ENCODE measurements at regions not wholly inside any gene's neighbourhood (a gene's known extent, or its start where the extent isn't known, plus 50 kb on each side); places are given as distances from the start of the nearest gene placed in this dataset.

DNA sequence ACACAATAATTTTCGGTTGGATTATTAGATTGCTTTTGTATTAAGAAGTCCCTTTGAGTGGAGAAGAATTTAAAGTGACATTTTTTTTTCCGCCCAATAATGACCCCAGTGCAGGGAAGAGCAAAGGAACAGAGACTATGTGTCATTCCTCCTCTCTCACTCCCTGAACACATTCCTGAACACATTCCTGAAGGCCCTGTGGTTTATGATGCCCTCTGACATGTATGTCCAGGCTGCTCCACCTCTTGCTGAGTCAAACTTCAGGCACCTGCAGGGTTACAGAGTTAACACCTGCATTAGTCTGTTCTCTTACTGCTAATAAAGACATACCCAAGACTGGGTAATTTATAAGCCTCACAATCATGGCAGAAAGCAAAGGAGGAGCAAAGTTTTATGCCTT is 704.0 kb upstream of the LRRN3 start (continued):
- no peak for TF ChIP-seq BCL11A (tag by site-specific recombination; IDR thresholded peaks at IDR 0.05; ENCODE audit: low read depth)
- TF ChIP-seq, protein P1, sequence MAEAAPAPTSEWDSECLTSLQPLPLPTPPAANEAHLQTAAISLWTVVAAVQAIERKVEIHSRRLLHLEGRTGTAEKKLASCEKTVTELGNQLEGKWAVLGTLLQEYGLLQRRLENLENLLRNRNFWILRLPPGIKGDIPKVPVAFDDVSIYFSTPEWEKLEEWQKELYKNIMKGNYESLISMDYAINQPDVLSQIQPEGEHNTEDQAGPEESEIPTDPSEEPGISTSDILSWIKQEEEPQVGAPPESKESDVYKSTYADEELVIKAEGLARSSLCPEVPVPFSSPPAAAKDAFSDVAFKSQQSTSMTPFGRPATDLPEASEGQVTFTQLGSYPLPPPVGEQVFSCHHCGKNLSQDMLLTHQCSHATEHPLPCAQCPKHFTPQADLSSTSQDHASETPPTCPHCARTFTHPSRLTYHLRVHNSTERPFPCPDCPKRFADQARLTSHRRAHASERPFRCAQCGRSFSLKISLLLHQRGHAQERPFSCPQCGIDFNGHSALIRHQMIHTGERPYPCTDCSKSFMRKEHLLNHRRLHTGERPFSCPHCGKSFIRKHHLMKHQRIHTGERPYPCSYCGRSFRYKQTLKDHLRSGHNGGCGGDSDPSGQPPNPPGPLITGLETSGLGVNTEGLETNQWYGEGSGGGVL (tag by site-specific recombination; IDR thresholded peaks at IDR 0.05), result no peak
- TF ChIP-seq ZNF37A (tag by site-specific recombination; IDR thresholded peaks at IDR 0.05), result no peak
- TF ChIP-seq ZNF555 (tag by site-specific recombination; conservative IDR thresholded peaks at IDR 0.05), result no peak
- no peak for TF ChIP-seq AEBP2 (tag by site-specific recombination; IDR thresholded peaks at IDR 0.05; ENCODE audit: borderline replicate concordance)
- no peak for TF ChIP-seq ZNF501 (tag by site-specific recombination; IDR thresholded peaks at IDR 0.05)
- no peak for TF ChIP-seq ZNF521 (tag by site-specific recombination; IDR thresholded peaks at IDR 0.05)
- no peak for TF ChIP-seq ZNF792 (tag by site-specific recombination; IDR thresholded peaks at IDR 0.05)
- TF ChIP-seq, protein P2, sequence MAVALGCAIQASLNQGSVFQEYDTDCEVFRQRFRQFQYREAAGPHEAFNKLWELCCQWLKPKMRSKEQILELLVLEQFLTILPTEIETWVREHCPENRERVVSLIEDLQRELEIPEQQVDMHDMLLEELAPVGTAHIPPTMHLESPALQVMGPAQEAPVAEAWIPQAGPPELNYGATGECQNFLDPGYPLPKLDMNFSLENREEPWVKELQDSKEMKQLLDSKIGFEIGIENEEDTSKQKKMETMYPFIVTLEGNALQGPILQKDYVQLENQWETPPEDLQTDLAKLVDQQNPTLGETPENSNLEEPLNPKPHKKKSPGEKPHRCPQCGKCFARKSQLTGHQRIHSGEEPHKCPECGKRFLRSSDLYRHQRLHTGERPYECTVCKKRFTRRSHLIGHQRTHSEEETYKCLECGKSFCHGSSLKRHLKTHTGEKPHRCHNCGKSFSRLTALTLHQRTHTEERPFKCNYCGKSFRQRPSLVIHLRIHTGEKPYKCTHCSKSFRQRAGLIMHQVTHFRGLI (tag by site-specific recombination; IDR thresholded peaks at IDR 0.05), result no peak

DNA sequence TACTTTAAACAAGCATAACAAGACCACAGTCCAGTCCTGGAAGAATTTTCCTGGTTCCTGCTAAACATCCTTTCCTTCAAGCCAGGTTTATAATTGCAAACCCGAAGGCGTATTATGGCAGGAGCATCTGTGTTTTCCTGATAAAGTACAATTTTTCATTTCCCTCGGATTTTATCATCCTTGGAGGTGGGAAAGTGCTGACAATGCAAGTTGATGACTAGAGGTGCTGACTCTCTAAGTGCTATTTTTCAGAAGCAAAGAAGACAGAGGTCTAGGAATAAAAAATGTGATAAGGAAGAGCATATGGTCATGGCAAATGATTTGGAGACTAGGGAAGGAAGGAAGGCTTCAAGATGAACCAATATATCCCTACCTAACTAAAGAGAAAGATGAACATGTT is 703.2 kb upstream of the LRRN3 start:
- Histone ChIP-seq H3K27ac (ENCODE audit: extremely low read depth, low read depth, low read length) (no peak overlapping the region), H3K9me3 (ENCODE audit: control insufficient read depth, insufficient read depth, low read depth, low read length) (no peaks in the 10 kb centered on the region), H3K4me3 (ENCODE audit: low read depth, low read length) (no peak overlapping the region), H3K36me3 (ENCODE audit: control insufficient read depth in 2 of 2, insufficient read depth in 1 of 2, low read length in 2 of 2) (no peaks in the 10 kb centered on the region), H3K4me1 (ENCODE audit: control insufficient read depth, insufficient read depth, low read length) (no peaks in the 10 kb centered on the region)
- TF ChIP-seq ZNF670 (tag by site-specific recombination; IDR thresholded peaks at IDR 0.05; ENCODE audit: low read depth), result no peak
- no peak for TF ChIP-seq EGR2 (tag by site-specific recombination; IDR thresholded peaks at IDR 0.05; ENCODE audit: low read depth)
- TF ChIP-seq ZSCAN23 (tag by site-specific recombination; IDR thresholded peaks at IDR 0.05), result no peak
- no peak for TF ChIP-seq ZNF148 (tag by site-specific recombination; IDR thresholded peaks at IDR 0.05; ENCODE audit: borderline replicate concordance)
- TF ChIP-seq ZNF302 (tag by site-specific recombination; IDR thresholded peaks at IDR 0.05; ENCODE audit: low read depth), result no peak
- no peak for TF ChIP-seq ZNF394 (tag by site-specific recombination; IDR thresholded peaks at IDR 0.05; ENCODE audit: borderline replicate concordance)
- no peak for TF ChIP-seq ZNF585B (tag by site-specific recombination; IDR thresholded peaks at IDR 0.05)
- TF ChIP-seq ZBTB7A (tag by site-specific recombination; IDR thresholded peaks at IDR 0.05; ENCODE audit: low read depth), result no peak
- TF ChIP-seq HOXC10 (CRISPR knock-in tag; IDR thresholded peaks at IDR 0.05), result no peak
- TF ChIP-seq ZNF114 (tag by site-specific recombination; IDR thresholded peaks at IDR 0.05), result no peak
- TF ChIP-seq, protein P3, sequence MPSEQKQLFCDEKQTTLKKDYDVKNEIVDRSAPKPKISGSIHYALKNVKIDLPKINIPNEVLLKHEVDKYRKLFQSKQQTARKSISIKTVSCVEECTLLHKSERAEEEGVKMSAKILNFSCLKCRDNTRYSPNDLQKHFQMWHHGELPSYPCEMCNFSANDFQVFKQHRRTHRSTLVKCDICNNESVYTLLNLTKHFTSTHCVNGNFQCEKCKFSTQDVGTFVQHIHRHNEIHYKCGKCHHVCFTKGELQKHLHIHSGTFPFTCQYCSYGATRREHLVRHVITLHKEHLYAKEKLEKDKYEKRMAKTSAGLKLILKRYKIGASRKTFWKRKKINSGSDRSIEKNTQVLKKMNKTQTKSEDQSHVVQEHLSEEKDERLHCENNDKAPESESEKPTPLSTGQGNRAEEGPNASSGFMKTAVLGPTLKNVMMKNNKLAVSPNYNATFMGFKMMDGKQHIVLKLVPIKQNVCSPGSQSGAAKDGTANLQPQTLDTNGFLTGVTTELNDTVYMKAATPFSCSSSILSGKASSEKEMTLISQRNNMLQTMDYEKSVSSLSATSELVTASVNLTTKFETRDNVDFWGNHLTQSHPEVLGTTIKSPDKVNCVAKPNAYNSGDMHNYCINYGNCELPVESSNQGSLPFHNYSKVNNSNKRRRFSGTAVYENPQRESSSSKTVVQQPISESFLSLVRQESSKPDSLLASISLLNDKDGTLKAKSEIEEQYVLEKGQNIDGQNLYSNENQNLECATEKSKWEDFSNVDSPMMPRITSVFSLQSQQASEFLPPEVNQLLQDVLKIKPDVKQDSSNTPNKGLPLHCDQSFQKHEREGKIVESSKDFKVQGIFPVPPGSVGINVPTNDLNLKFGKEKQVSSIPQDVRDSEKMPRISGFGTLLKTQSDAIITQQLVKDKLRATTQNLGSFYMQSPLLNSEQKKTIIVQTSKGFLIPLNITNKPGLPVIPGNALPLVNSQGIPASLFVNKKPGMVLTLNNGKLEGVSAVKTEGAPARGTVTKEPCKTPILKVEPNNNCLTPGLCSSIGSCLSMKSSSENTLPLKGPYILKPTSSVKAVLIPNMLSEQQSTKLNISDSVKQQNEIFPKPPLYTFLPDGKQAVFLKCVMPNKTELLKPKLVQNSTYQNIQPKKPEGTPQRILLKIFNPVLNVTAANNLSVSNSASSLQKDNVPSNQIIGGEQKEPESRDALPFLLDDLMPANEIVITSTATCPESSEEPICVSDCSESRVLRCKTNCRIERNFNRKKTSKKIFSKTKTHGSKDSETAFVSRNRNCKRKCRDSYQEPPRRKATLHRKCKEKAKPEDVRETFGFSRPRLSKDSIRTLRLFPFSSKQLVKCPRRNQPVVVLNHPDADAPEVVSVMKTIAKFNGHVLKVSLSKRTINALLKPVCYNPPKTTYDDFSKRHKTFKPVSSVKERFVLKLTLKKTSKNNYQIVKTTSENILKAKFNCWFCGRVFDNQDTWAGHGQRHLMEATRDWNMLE (tag by site-specific recombination; conservative IDR thresholded peaks at IDR 0.05; ENCODE audit: low read depth), result no peak
- TF ChIP-seq ZNF324 (tag by site-specific recombination; IDR thresholded peaks at IDR 0.05), result no peak
- TF ChIP-seq, protein P4, sequence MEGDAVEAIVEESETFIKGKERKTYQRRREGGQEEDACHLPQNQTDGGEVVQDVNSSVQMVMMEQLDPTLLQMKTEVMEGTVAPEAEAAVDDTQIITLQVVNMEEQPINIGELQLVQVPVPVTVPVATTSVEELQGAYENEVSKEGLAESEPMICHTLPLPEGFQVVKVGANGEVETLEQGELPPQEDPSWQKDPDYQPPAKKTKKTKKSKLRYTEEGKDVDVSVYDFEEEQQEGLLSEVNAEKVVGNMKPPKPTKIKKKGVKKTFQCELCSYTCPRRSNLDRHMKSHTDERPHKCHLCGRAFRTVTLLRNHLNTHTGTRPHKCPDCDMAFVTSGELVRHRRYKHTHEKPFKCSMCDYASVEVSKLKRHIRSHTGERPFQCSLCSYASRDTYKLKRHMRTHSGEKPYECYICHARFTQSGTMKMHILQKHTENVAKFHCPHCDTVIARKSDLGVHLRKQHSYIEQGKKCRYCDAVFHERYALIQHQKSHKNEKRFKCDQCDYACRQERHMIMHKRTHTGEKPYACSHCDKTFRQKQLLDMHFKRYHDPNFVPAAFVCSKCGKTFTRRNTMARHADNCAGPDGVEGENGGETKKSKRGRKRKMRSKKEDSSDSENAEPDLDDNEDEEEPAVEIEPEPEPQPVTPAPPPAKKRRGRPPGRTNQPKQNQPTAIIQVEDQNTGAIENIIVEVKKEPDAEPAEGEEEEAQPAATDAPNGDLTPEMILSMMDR (tag by site-specific recombination; IDR thresholded peaks at IDR 0.05), result no peak
- TF ChIP-seq ZNF830 (tag by site-specific recombination; IDR thresholded peaks at IDR 0.05; ENCODE audit: low read depth), result no peak
- TF ChIP-seq ZNF37A (tag by site-specific recombination; IDR thresholded peaks at IDR 0.05), result no peak
- ChIA-PET CTCF (no interaction called here), POLR2A (no interaction called here)
